GM12872 (cell line): ENCODE measurements at regions not wholly inside any gene's neighbourhood (a gene's known extent, or its start where the extent isn't known, plus 50 kb on each side); places are given as distances from the start of the nearest gene placed in this dataset.

Experiments
- CTCF ChIP-seq: IDR thresholded peaks from 3 replicates; pipeline ENCODE4 v1.5.1; 2011; ENCODE audit warnings: low read depth, mild to moderate bottlenecking, low read length, moderate library complexity; ENCODE audit not compliant: insufficient read depth

- TF ChIP-seq CTCF = no peak
Measured at GRCh38 chr2:57973621-57974186, 72.9 kb upstream of the VRK2 start.

GRCh38 chr2:57979158-57979557, 67.4 kb upstream of the VRK2 start:
- TF ChIP-seq CTCF = no peak

GRCh38 chr2:57981083-57981768, 65.4 kb upstream of the VRK2 start:
- no peak for TF ChIP-seq CTCF

GRCh38 chr2:57987835-57988573, 58.6 kb upstream of the VRK2 start:
- TF ChIP-seq CTCF = no peak

GRCh38 chr2:57990118-57990725, 56.4 kb upstream of the VRK2 start:
- TF ChIP-seq CTCF = no peak
